Right lobe of liver (tissue), 4 donors: ENCODE measurements at regions not wholly inside any gene's neighbourhood (a gene's known extent, or its start where the extent isn't known, plus 50 kb on each side); places are given as distances from the start of the nearest gene placed in this dataset.

Experiments used
- CTCF ChIP-seq, 4 donors: fragments of 200-600 bp in 3 of 4; fragments of 450-650 bp in 1 of 4; IDR thresholded peaks; one replicate each; pipeline versions ENCODE4 v1.5.1 to v1.8.0; 2016 to 2022; ENCODE audit warnings: antibody characterized with exemption in 4 of 4, mild to moderate bottlenecking in 2 of 4
- POLR2A ChIP-seq: fragments of 450-650 bp; IDR thresholded peaks from one replicate; pipeline ENCODE4 v1.6.1; 2017; ENCODE audit warnings: antibody characterized with exemption, mild to moderate bottlenecking
- donor health status: DM: no; HTN: no; CAD: no.
- donor health status: DM: no; HTN: no; CAD: no.
- donor health status: DM: no; HTN: yes; CAD: no.

- TF ChIP-seq POLR2A (no peak), CTCF (IDR thresholded peaks at IDR 0.05) (no peak)
These were observed 209.6 kb downstream of the TFAP2B start for GRCh38 chr6:51028276-51028675.
